ENCODE measurements at regions not wholly inside any gene's neighbourhood (a gene's known extent, or its start where the extent isn't known, plus 50 kb on each side); places are given as distances from the start of the nearest gene placed in this dataset.

DNA sequence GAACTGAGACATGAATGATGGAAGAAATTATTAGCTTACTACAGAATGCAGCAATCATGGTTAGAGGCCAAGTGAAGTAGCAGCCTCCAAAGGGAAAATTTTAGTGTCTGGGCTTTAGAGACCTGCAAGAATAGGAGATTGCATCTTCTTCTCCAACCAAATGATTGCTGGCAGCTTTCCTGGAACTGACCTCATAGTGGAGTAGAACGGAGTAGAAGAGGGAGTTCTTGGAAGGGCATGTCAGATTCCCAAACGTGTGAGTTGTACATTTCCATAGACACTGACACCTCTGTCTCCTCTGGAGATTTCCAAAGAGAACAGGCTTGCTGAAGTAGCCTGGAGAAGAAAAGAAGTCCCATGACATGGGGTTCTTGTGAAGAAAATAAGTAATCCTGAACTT is 169.8 kb upstream of the ERBB4 start:
- no peak for DNase-seq (ENCODE audit: low read depth)

DNA sequence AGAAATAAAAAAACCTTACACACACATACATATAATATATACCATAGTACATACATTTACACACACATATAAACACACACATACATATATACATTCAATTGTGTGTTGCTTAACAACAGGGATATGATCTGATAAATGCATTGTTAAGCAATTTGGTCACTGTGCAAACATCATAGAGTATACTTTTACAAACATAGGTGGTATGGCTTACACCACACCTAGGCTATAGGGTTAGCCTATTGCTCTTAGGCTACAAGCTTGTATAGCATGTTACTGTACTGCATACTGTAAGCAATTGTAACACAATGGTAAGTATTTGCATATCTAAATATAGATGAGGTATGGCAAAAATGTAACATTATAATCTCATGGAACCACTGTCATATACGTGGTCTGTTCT is 156.8 kb upstream of the ERBB4 start:
- no peak for DNase-seq (ENCODE audit: low read depth)

DNA sequence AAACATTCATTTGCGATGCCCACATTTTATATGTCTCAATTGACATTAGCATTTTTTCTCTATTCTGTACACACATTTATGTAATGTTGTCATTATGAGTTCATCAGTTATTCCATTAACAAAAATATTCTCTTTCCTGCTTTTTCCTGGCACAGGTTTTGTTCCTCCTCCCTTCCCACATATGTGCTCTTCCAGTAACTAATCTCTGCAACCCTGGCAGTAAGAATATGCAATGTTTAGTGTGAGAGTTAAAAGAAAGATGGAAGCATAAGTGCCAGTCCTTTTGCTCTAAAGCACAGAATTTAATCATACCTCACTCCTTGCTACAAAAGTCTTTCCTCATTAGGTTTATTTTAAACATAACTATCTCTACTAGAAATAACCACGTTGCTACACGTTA is 155.8 kb upstream of the ERBB4 start:
- no peak for DNase-seq (ENCODE audit: low read depth)

DNA sequence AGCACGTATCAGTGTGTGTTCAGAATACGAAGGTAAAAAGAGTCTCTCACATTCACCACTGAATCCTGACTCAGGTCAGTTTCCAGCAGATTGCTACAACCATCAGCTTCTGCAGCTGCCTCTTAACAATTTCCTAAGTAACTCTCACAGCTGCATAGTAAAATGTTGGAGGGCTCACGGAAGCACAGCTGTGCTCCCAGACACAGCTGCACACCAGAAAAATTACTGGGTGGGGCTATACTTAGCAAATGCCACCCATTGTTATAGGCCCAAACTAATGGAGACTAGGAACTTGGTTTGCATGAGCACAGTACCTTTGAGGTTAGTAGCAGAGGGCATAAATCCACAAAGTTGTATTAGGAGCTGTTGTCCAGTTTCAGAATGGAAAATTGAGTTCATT is 153.9 kb upstream of the ERBB4 start:
- no peak for DNase-seq (ENCODE audit: low read depth)

GRCh38 chr2:212686285-212686895 is 147.8 kb upstream of the ERBB4 start:
- DNase-seq (ENCODE audit: low read depth), result peak; percentile 7

GRCh38 chr2:212683346-212684097 is 144.9 kb upstream of the ERBB4 start:
- no peak for DNase-seq (ENCODE audit: low read depth)

GRCh38 chr2:212682937-212683336 is 144.3 kb upstream of the ERBB4 start:
- no peak for DNase-seq (ENCODE audit: low read depth)

GRCh38 chr2:212677466-212677865 is 138.9 kb upstream of the ERBB4 start:
- DNase-seq (ENCODE audit: low read depth), result no peak

DNA sequence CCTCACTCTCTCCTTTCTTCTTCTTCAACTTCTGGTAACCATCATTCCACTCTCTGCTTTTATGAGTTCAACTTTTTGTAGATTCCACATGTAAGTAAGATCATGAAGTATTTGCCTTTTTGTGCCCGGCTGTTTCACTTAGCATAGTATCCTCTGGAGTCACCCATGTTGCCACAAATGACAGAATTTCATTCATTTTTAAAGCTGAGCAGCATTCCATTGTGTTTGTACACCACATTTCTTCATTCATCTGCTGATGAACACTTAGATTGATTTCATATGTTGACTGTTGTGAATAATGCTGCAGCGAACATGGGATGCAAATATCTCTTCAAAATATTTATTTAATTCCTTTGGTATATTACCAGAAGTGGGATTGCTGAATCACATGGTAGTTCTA is 133.6 kb upstream of the ERBB4 start:
- no peak for DNase-seq (ENCODE audit: low read depth)

- no peak for DNase-seq (ENCODE audit: low read depth)
Measured at GRCh38 chr2:212669761-212670160, 131.2 kb upstream of the ERBB4 start.

- DNase-seq (ENCODE audit: low read depth), result no peak
Measured at GRCh38 chr2:212667751-212668316, 129.2 kb upstream of the ERBB4 start.

- no peak for DNase-seq (ENCODE audit: low read depth)
Measured at GRCh38 chr2:212665948-212666347, 127.3 kb upstream of the ERBB4 start.

GRCh38 chr2:212659441-212659840 is 120.8 kb upstream of the ERBB4 start:
- no peak for DNase-seq (ENCODE audit: low read depth)

GRCh38 chr2:212649646-212650045 is 111.0 kb upstream of the ERBB4 start:
- DNase-seq (ENCODE audit: low read depth), result no peak

- no peak for DNase-seq (ENCODE audit: low read depth)
Measured at GRCh38 chr2:212646698-212647366, 108.2 kb upstream of the ERBB4 start.

GRCh38 chr2:212644195-212644837 is 105.7 kb upstream of the ERBB4 start:
- DNase-seq (ENCODE audit: low read depth), result no peak

DNA sequence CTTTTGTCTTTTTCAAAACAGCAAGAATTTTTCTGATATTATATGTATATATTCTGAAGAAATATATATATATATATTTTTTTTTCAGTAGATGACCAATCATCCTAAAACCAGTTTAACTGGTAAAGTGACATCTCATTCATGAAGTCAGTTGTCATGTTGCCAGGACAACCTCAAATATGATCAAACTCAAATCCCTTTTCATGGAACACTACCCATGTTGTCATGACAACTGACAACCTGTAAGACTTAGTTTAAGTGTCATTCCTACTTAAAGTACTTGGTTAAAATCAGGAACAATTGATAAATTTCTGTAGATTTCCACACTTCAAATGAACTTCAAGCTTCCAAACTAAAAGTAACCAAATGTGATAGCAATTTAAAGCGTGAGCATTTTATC is 101.8 kb upstream of the ERBB4 start:
- DNase-seq (ENCODE audit: low read depth), result no peak

DNA sequence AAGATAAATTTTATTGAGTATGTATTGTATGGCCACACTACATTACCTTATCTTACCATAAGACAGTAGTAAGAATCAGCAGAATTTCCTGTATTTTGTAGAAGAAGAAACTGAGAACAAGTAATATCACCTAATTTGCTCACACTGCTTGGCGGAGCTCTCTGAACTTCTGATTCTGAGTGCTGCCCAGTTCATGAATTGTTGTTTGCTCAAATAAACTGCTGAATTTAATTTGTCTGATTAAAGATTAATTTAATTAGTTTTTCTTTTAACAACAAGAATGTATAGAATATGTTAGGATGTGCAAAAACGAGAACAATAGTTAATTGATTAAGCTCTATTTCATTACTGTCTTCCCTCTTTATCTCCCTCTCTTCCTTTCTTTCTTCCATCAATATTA is 100.1 kb upstream of the ERBB4 start:
- DNase-seq (ENCODE audit: low read depth), result no peak

DNA sequence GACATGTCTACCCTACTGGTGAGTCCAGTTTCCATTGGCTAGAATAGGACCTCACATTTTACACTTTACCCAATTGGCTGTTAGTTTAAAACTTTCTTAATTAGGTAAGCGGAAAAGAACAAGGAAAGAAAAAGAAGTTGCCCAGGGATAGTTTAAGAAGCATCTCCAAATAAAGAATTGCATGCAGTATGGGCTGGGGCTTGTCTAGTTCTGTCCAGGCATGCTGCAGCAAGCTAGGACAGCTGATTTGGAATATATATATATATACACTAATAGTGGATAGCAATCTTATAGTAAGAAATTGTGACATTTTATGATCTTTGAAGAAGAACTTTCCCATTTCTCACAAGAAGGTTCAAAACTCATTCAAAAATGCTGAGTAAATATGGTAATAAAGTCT is 90.0 kb upstream of the ERBB4 start:
- no peak for DNase-seq (ENCODE audit: low read depth)

DNA sequence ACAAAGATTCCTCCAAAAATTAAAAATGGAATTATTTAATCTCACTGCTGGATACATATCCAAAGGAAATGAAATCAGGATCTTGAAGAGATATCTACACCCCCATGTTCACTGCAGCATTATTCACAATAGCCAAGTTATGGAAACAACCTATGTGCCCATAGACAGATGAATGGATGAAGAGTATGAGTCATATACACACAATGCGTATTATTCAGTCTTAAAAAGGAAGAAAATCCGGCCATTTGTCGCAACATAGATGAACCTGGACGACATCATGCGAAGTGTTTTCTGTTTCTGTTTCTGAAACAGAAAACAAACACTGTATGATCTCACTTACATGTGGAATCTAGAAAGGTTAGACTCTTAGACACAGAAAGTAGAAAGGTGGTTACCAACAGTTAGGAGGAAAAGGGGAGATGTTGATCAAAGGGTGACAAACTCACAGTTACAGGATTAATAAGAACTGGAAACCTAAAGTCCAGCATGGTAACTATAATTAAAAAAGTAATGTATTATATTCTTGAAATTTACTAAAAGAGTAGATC is 87.8 kb upstream of the ERBB4 start:
- DNase-seq (ENCODE audit: low read depth), result no peak

- DNase-seq (ENCODE audit: low read depth), result no peak
Measured at GRCh38 chr2:212619954-212620353, 81.4 kb upstream of the ERBB4 start.

GRCh38 chr2:212618636-212619035 is 80.0 kb upstream of the ERBB4 start:
- no peak for DNase-seq (ENCODE audit: low read depth)
